ENCODE measurements at regions not wholly inside any gene's neighbourhood (a gene's known extent, or its start where the extent isn't known, plus 50 kb on each side); places are given as distances from the start of the nearest gene placed in this dataset.

DNA sequence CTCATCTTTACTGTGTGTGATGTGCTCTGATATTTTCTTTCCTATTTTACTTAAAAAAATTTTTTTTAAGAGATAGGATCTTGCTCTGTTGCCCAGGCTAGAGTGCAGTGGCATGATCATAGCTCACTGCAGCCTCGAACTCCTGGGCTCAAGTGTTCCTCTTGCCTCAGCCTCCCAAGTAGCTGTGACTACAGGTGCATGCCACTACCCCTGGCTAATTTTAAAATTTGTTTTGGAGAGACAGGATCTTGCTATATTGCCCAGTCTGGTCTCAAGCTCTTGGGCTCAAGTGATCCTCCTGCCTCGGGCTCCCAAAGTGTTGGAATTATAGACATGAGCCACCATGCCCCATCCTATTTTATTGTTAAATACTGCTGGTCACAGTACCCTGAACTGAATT is 67.4 kb downstream of the FOXD2 start:
- TF ChIP-seq POLR2AphosphoS5 (IDR thresholded peaks at IDR 0.05; ENCODE audit: low read depth) (no peak), GABPA (IDR thresholded peaks at IDR 0.05; ENCODE audit: low read depth) (no peak)
- TF ChIP-seq, protein P1, sequence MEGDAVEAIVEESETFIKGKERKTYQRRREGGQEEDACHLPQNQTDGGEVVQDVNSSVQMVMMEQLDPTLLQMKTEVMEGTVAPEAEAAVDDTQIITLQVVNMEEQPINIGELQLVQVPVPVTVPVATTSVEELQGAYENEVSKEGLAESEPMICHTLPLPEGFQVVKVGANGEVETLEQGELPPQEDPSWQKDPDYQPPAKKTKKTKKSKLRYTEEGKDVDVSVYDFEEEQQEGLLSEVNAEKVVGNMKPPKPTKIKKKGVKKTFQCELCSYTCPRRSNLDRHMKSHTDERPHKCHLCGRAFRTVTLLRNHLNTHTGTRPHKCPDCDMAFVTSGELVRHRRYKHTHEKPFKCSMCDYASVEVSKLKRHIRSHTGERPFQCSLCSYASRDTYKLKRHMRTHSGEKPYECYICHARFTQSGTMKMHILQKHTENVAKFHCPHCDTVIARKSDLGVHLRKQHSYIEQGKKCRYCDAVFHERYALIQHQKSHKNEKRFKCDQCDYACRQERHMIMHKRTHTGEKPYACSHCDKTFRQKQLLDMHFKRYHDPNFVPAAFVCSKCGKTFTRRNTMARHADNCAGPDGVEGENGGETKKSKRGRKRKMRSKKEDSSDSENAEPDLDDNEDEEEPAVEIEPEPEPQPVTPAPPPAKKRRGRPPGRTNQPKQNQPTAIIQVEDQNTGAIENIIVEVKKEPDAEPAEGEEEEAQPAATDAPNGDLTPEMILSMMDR (IDR thresholded peaks at IDR 0.05; ENCODE audit: insufficient read depth, low read length): no peak
- TF ChIP-seq, protein P2, sequence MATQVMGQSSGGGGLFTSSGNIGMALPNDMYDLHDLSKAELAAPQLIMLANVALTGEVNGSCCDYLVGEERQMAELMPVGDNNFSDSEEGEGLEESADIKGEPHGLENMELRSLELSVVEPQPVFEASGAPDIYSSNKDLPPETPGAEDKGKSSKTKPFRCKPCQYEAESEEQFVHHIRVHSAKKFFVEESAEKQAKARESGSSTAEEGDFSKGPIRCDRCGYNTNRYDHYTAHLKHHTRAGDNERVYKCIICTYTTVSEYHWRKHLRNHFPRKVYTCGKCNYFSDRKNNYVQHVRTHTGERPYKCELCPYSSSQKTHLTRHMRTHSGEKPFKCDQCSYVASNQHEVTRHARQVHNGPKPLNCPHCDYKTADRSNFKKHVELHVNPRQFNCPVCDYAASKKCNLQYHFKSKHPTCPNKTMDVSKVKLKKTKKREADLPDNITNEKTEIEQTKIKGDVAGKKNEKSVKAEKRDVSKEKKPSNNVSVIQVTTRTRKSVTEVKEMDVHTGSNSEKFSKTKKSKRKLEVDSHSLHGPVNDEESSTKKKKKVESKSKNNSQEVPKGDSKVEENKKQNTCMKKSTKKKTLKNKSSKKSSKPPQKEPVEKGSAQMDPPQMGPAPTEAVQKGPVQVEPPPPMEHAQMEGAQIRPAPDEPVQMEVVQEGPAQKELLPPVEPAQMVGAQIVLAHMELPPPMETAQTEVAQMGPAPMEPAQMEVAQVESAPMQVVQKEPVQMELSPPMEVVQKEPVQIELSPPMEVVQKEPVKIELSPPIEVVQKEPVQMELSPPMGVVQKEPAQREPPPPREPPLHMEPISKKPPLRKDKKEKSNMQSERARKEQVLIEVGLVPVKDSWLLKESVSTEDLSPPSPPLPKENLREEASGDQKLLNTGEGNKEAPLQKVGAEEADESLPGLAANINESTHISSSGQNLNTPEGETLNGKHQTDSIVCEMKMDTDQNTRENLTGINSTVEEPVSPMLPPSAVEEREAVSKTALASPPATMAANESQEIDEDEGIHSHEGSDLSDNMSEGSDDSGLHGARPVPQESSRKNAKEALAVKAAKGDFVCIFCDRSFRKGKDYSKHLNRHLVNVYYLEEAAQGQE (IDR thresholded peaks at IDR 0.05; ENCODE audit: insufficient replicate concordance, low read depth): no peak
